IMR-90 (cell line): ENCODE measurements at regions not wholly inside any gene's neighbourhood (a gene's known extent, or its start where the extent isn't known, plus 50 kb on each side); places are given as distances from the start of the nearest gene placed in this dataset.

Experiments
- CTCF ChIP-seq: conservative IDR thresholded peaks from 2 replicates; pipeline ENCODE4 v1.5.1; 2012; ENCODE audit warnings: mild to moderate bottlenecking, low read depth, low read length, improper control_type of control experiment
- FOS ChIP-seq: fragments of 150-350 bp; IDR thresholded peaks from 2 replicates; pipeline ENCODE4 v1.6.1; 2016; ENCODE audit warnings: low read depth, low read length
- MAFK ChIP-seq: IDR thresholded peaks from 2 replicates; pipeline ENCODE4 v1.6.1; 2012; ENCODE audit warnings: low read depth, low read length, improper control_type of control experiment
- POLR2A ChIP-seq: IDR thresholded peaks from 2 replicates; pipeline ENCODE4 v1.6.1; 2012; ENCODE audit warnings: mild to moderate bottlenecking, low read depth, low read length

- TF ChIP-seq CTCF (no peak), MAFK (no peak), POLR2A (no peak), FOS (no peak)
Observed at GRCh38 chr1:91075233-91076135, 53.6 kb upstream of the ZNF644 start.
